Mesenchymal stem cell (in vitro differentiated cells and primary cell): ENCODE measurements at regions not wholly inside any gene's neighbourhood (a gene's known extent, or its start where the extent isn't known, plus 50 kb on each side); places are given as distances from the start of the nearest gene placed in this dataset.
A peak's percentile ranks its signal among the peaks of the same experiment; 100 is the strongest.

ENCODE experiments used
- DNase-seq: peaks from one replicate; pipeline ENCODE4 v3.0.0-alpha.2; 2013
- H2AFZ ChIP-seq: one replicate; pipeline ENCODE4 v1.6.1; 2013; ENCODE audit warnings: low read depth, mild to moderate bottlenecking, control low read depth, inconsistent platforms, low read length, moderate library complexity
- H2AK5ac ChIP-seq: 2 replicates; pipeline ENCODE4 v1.6.1; 2013; ENCODE audit warnings: low read length, moderate library complexity, mild to moderate bottlenecking, inconsistent platforms; ENCODE audit not compliant: severe bottlenecking
- H2BK120ac ChIP-seq: one replicate; pipeline ENCODE4 v1.6.1; 2013; ENCODE audit warnings: low read depth, mild to moderate bottlenecking, inconsistent platforms, low read length, moderate library complexity
- H2BK12ac ChIP-seq, 2 experiments: one replicate each; pipeline ENCODE4 v1.6.1; 2013; ENCODE audit warnings: inconsistent platforms in 2 of 2, low read length in 2 of 2, mild to moderate bottlenecking in 2 of 2, moderate library complexity in 2 of 2, control low read depth in 1 of 2
- H2BK15ac ChIP-seq: one replicate; pipeline ENCODE4 v1.6.1; 2013; ENCODE audit warnings: mild to moderate bottlenecking, low read depth, inconsistent platforms; ENCODE audit not compliant: poor library complexity, severe bottlenecking
- H2BK5ac ChIP-seq: 2 replicates; pipeline ENCODE4 v1.6.1; 2013; ENCODE audit warnings: low read depth, mild to moderate bottlenecking, low read length, control low read depth, inconsistent platforms; ENCODE audit not compliant: poor library complexity, severe bottlenecking
- H3K14ac ChIP-seq, 2 experiments: one replicate each; pipeline ENCODE4 v1.6.1; 2013; ENCODE audit warnings: inconsistent platforms in 2 of 2, low read length in 2 of 2, control low read depth in 1 of 2, mild to moderate bottlenecking in 1 of 2, moderate library complexity in 1 of 2
- H3K18ac ChIP-seq, 2 experiments: one replicate each; pipeline ENCODE4 v1.6.1; 2013; ENCODE audit warnings: inconsistent platforms in 2 of 2, low read length in 2 of 2, control low read depth in 1 of 2, low read depth in 1 of 2, mild to moderate bottlenecking in 1 of 2
- H3K23ac ChIP-seq, 2 experiments: one replicate each; pipeline ENCODE4 v1.6.1; 2013; ENCODE audit warnings: inconsistent platforms in 2 of 2, low read length in 2 of 2, mild to moderate bottlenecking in 2 of 2, moderate library complexity in 2 of 2, control low read depth in 1 of 2
- H3K27ac ChIP-seq: 2 replicates; pipeline ENCODE4 v1.5.1; 2013; ENCODE audit warnings: mild to moderate bottlenecking, moderate library complexity, low read length, control low read depth, inconsistent platforms; ENCODE audit not compliant: poor library complexity, severe bottlenecking
- H3K27me3 ChIP-seq, 2 experiments: 2 replicates each; pipeline versions ENCODE4 v1.6.1 to v1.7.0; 2013; ENCODE audit warnings: low read length in 2 of 2, mild to moderate bottlenecking in 2 of 2, moderate library complexity in 2 of 2, control low read depth in 1 of 2, inconsistent platforms in 1 of 2; ENCODE audit not compliant: control insufficient read depth in 1 of 2, insufficient read depth in 1 of 2
- H3K36me3 ChIP-seq, 2 experiments: 2 replicates each; pipeline versions ENCODE4 v1.6.1 to v1.7.0; 2013; ENCODE audit warnings: low read length in 2 of 2, control low read depth in 1 of 2, inconsistent platforms in 1 of 2, low read depth in 1 of 2, mild to moderate bottlenecking in 1 of 2; ENCODE audit not compliant: insufficient read depth in 2 of 2, control insufficient read depth in 1 of 2
- H3K4ac ChIP-seq, 2 experiments: one replicate each; pipeline ENCODE4 v1.6.1; 2013; ENCODE audit warnings: inconsistent platforms in 2 of 2, low read length in 2 of 2, mild to moderate bottlenecking in 2 of 2, moderate library complexity in 2 of 2, control low read depth in 1 of 2, low read depth in 1 of 2
- H3K4me1 ChIP-seq: 2 replicates; pipeline ENCODE4 v1.6.1; 2013; ENCODE audit warnings: low read depth, low read length, control low read depth; ENCODE audit not compliant: control insufficient read depth, insufficient read depth
- H3K4me2 ChIP-seq: 2 replicates; pipeline ENCODE4 v1.6.1; 2013; ENCODE audit warnings: low read length, mild to moderate bottlenecking, inconsistent platforms; ENCODE audit not compliant: poor library complexity, severe bottlenecking
- H3K4me3 ChIP-seq, 2 experiments: 2 replicates each; pipeline versions ENCODE4 v1.5.1 to v1.7.0; 2013; ENCODE audit warnings: low read length in 2 of 2, mild to moderate bottlenecking in 2 of 2, control low read depth in 1 of 2, low read depth in 1 of 2; ENCODE audit not compliant: insufficient read depth in 1 of 2
- H3K79me1 ChIP-seq: replicated peaks from 2 replicates; pipeline ENCODE4 v1.6.1; 2013; ENCODE audit warnings: mild to moderate bottlenecking, control low read depth, low read length, inconsistent platforms; ENCODE audit not compliant: poor library complexity, severe bottlenecking
- H3K9ac ChIP-seq: 2 replicates; pipeline ENCODE4 v1.7.0; 2013; ENCODE audit warnings: mild to moderate bottlenecking, low read length, moderate library complexity
- H3K9me3 ChIP-seq: 2 replicates; pipeline ENCODE4 v1.7.0; 2013; ENCODE audit warnings: mild to moderate bottlenecking, low read length; ENCODE audit not compliant: control insufficient read depth
- H4K8ac ChIP-seq: one replicate; pipeline ENCODE4 v1.6.1; 2013; ENCODE audit warnings: inconsistent platforms, mild to moderate bottlenecking, low read length, moderate library complexity
- H4K91ac ChIP-seq: one replicate; pipeline ENCODE4 v1.6.1; 2013; ENCODE audit warnings: mild to moderate bottlenecking, low read length, inconsistent platforms
- WGBS: methylation state at CpG from one replicate; pipeline ENCODE4 v1.1.7; 2013; ENCODE audit warnings: mixed read lengths; 5-methylcytosine and 5-hydroxymethylcytosine counted together

DNA sequence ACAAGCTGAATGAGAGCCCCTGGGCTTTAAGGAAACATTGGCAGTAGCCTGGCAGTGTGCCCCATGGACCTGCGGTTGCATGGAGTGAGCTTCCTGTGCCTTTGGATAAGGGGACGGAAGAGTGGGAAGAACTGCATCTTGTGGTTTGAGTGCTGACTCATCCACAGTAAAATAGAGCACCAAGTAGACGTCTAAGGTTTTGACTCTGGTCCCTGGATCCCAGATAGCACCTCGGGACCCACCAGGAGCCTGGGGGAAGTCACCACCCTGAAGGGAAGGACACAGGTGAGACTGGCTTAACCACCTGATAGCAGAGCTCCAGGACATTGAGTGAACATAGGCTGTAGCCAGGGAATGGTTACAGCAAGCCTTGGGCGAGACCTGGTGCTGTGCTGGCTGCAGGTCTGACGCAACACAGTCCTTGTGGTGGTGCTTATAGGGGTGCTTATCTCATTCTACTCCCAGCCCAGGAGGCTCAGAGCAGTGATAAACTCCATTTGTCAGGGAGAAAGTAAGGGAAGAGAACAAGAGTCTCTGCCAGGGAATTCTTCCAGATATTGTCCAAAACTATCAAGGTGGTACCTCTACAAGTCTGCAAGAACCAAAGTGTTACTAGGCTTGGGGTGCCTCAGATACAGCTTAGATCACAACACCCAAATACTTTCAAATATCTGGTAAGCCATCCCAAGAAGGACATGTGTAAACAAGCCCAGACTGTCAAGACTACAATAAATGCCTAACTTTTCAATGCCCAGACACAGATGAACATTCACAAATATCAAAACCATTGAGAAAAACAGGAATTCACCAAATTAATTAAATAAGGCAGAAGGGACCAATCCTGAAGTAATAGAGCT is 123.6 kb upstream of the TET2 start:
- no peak overlapping the region for H3K9ac ChIP-seq
- no peaks in the 10 kb centered on the region for H3K79me1 ChIP-seq
- H3K9me3 ChIP-seq, result peaks cover 9% of the 10 kb centered on the region
- 73% methylated on average over 6 of the region's 6 CpGs for WGBS
- no peak overlapping the region for H3K14ac ChIP-seq
- no peak overlapping the region for H3K4me2 ChIP-seq
- H3K27me3 ChIP-seq, result no peaks in the 10 kb centered on the region
- no peak overlapping the region for H2BK120ac ChIP-seq
- H3K23ac ChIP-seq, result no peak overlapping the region
- H4K8ac ChIP-seq, result no peak overlapping the region
- no peaks in the 10 kb centered on the region for H3K36me3 ChIP-seq
- no peak overlapping the region for H2BK15ac ChIP-seq
- H3K27ac ChIP-seq, result no peak overlapping the region
- H2AK5ac ChIP-seq, result no peak overlapping the region
- no peak overlapping the region for H2BK12ac ChIP-seq
- no peak overlapping the region for H3K18ac ChIP-seq
- no peaks in the 10 kb centered on the region for H3K4me1 ChIP-seq
- peak; percentile 5 for DNase-seq
- no peak overlapping the region for H3K4me3 ChIP-seq
- H2BK5ac ChIP-seq, result no peak overlapping the region
- no peak overlapping the region for H4K91ac ChIP-seq
- no peak overlapping the region for H3K4ac ChIP-seq
- no peak overlapping the region for H2AFZ ChIP-seq

DNA sequence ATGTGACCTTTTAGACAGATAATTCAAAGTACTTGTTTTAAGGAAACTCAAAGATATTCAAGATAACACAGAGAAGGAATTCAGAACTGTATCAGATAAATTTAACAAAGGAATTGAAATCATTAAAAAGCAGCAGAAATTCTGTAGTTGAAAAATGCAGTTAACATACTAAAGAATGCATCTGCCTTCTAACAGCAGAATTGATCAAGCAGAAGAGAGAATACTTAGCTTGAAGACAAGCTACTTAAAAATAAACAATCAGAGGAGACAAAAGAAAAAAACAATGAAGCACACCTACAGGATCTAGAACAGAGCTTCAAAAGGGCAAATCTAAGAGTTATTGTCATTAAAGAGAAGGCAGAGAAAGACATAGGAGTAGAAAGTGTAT is 123.0 kb upstream of the TET2 start:
- H3K79me1 ChIP-seq, result no peaks in the 10 kb centered on the region
- H3K4me2 ChIP-seq, result no peak overlapping the region
- no peak overlapping the region for H2AFZ ChIP-seq
- H4K91ac ChIP-seq, result no peak overlapping the region
- H2BK12ac ChIP-seq, result no peak overlapping the region
- no peak overlapping the region for H3K4ac ChIP-seq
- H4K8ac ChIP-seq, result no peak overlapping the region
- no peak overlapping the region for H3K14ac ChIP-seq
- H3K9me3 ChIP-seq, result peaks cover 9% of the 10 kb centered on the region
- H3K36me3 ChIP-seq, result no peaks in the 10 kb centered on the region
- no peak overlapping the region for H3K23ac ChIP-seq
- no peak overlapping the region for H3K9ac ChIP-seq
- H3K18ac ChIP-seq, result no peak overlapping the region
- no peak overlapping the region for H2BK120ac ChIP-seq
- no peaks in the 10 kb centered on the region for H3K27me3 ChIP-seq
- no peak overlapping the region for H3K4me3 ChIP-seq
- no peak overlapping the region for H2BK15ac ChIP-seq
- no peak overlapping the region for H2AK5ac ChIP-seq
- H3K4me1 ChIP-seq, result no peaks in the 10 kb centered on the region
- H2BK5ac ChIP-seq, result no peak overlapping the region
- DNase-seq, result no peak
- no peak overlapping the region for H3K27ac ChIP-seq

DNA sequence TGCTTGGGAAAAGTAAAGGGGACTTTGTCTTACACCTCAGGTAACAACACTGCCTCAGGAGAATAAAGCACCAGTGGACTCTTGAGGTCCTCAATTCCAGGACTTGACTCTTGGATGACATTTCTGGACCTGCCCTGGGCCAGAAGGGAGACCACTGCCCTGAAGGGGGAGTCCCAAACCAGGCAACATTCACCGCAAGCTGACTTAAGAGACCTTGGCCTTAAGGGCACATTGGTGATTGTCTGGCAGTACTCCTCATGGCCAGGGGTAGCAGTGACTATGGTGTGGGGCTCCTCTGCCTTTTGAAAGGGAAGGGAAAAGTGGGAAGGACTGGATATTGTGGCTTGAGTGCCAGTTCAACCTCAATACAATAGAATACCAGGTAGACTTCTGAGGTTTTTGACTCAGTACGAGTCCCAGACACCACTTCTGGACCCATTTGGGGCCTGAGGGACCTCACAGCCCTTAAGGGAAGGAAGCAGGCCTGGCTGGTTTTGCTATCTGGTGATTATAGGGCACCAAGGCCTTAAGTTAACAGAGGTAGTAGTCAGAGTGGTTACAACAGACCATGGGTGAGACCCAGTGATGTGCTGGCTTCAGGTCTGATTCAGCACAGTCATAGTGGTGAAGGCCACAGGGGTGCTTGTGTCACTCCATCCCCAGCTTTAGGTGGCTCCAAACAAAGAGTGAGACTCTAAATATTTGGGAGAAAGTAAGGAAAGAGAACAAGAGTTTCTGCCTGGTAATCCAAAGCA is 121.2 kb upstream of the TET2 start:
- no peak overlapping the region for H2BK15ac ChIP-seq
- no peak overlapping the region for H2AK5ac ChIP-seq
- H3K4ac ChIP-seq, result no peak overlapping the region
- no peak overlapping the region for H2BK5ac ChIP-seq
- no peak overlapping the region for H2BK120ac ChIP-seq
- no peak overlapping the region for H3K27ac ChIP-seq
- H3K79me1 ChIP-seq, result no peaks in the 10 kb centered on the region
- H3K4me3 ChIP-seq, result no peak overlapping the region
- no peak overlapping the region for H4K8ac ChIP-seq
- no peak overlapping the region for H3K9ac ChIP-seq
- H4K91ac ChIP-seq, result peak overlapping the region; percentile 39
- H3K23ac ChIP-seq, result no peak overlapping the region
- H3K4me2 ChIP-seq, result no peak overlapping the region
- WGBS, result 63% methylated on average over 2 of the region's 2 CpGs
- no peaks in the 10 kb centered on the region for H3K36me3 ChIP-seq
- no peak overlapping the region for H2AFZ ChIP-seq
- peaks cover 12% of the 10 kb centered on the region for H3K9me3 ChIP-seq
- H3K14ac ChIP-seq, result no peak overlapping the region
- H3K18ac ChIP-seq, result no peak overlapping the region
- no peaks in the 10 kb centered on the region for H3K4me1 ChIP-seq
- H2BK12ac ChIP-seq, result no peak overlapping the region
- no peaks in the 10 kb centered on the region for H3K27me3 ChIP-seq
- no peak for DNase-seq

DNA sequence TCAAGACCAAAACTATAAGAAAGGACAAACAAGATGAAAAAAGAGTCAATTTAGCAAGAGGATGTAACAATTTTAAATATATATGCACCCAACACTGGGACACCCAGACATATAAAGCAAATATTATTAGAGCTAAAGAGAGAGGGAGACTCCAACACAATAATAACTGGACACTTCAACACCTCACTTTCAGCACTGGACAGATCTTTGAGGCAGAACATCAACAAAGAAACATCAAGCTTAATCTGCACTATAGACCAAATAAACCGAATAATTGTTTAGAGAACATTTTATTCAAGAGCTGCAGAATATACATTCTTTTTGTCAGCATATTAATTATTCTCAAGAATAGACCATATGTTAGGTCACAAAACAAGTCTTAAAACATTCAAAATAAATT is 109.7 kb upstream of the TET2 start:
- no peaks in the 10 kb centered on the region for H3K4me1 ChIP-seq
- H3K14ac ChIP-seq, result no peak overlapping the region
- H2AK5ac ChIP-seq, result no peak overlapping the region
- 80% methylated on average over 1 of the region's 1 CpG for WGBS
- H3K27ac ChIP-seq, result no peak overlapping the region
- no peak overlapping the region for H4K91ac ChIP-seq
- H3K18ac ChIP-seq, result no peak overlapping the region
- no peak overlapping the region for H3K4ac ChIP-seq
- no peaks in the 10 kb centered on the region for H3K27me3 ChIP-seq
- no peak overlapping the region for H2BK5ac ChIP-seq
- no peak overlapping the region for H2AFZ ChIP-seq
- no peak overlapping the region for H3K9ac ChIP-seq
- H3K36me3 ChIP-seq, result no peaks in the 10 kb centered on the region
- H2BK15ac ChIP-seq, result no peak overlapping the region
- no peak overlapping the region for H3K4me2 ChIP-seq
- H3K4me3 ChIP-seq, result no peak overlapping the region
- no peak for DNase-seq
- H4K8ac ChIP-seq, result no peak overlapping the region
- no peak overlapping the region for H2BK120ac ChIP-seq
- H3K23ac ChIP-seq, result no peak overlapping the region
- H3K9me3 ChIP-seq, result peaks cover 10% of the 10 kb centered on the region
- no peaks in the 10 kb centered on the region for H3K79me1 ChIP-seq
- H2BK12ac ChIP-seq, result no peak overlapping the region
